ENCODE measurements at regions not wholly inside any gene's neighbourhood (a gene's known extent, or its start where the extent isn't known, plus 50 kb on each side); places are given as distances from the start of the nearest gene placed in this dataset.

- peak; percentile 33 for FAIRE-seq
- no peak for DNase-seq (ENCODE audit: insufficient read length)
- TF ChIP-seq TAF1 (IDR thresholded peaks at IDR 0.05; ENCODE audit: borderline replicate concordance, low read depth, low read length) (no peak), POLR2AphosphoS5 (IDR thresholded peaks at IDR 0.05; ENCODE audit: low read depth, low read length) (no peak), POLR2A (IDR thresholded peaks at IDR 0.05; ENCODE audit: low read depth, low read length) (no peak)
These were observed 525.8 kb upstream of the TENM4 start for GRCh38 chr11:79966592-79966991.

- no peak for DNase-seq (ENCODE audit: insufficient read length)
- TF ChIP-seq TAF1 (IDR thresholded peaks at IDR 0.05; ENCODE audit: borderline replicate concordance, low read depth, low read length) (no peak), POLR2A (IDR thresholded peaks at IDR 0.05; ENCODE audit: low read depth, low read length) (no peak), POLR2AphosphoS5 (IDR thresholded peaks at IDR 0.05; ENCODE audit: low read depth, low read length) (no peak)
- FAIRE-seq, result no peak
These were observed 523.2 kb upstream of the TENM4 start for GRCh38 chr11:79963856-79964645.

GRCh38 chr11:79960461-79960860 lies 519.6 kb upstream of the TENM4 start:
- TF ChIP-seq TAF1 (IDR thresholded peaks at IDR 0.05; ENCODE audit: borderline replicate concordance, low read depth, low read length) (no peak), POLR2A (IDR thresholded peaks at IDR 0.05; ENCODE audit: low read depth, low read length) (no peak), POLR2AphosphoS5 (IDR thresholded peaks at IDR 0.05; ENCODE audit: low read depth, low read length) (no peak)
- DNase-seq (ENCODE audit: insufficient read length), result no peak
- no peak for FAIRE-seq

GRCh38 chr11:79959318-79959717 lies 518.5 kb upstream of the TENM4 start:
- no peak for TF ChIP-seq TAF1 (IDR thresholded peaks at IDR 0.05; ENCODE audit: borderline replicate concordance, low read depth, low read length)
- TF ChIP-seq POLR2AphosphoS5 (IDR thresholded peaks at IDR 0.05; ENCODE audit: low read depth, low read length), result no peak
- no peak for TF ChIP-seq POLR2A (IDR thresholded peaks at IDR 0.05; ENCODE audit: low read depth, low read length)
- DNase-seq (ENCODE audit: insufficient read length) (no peak), FAIRE-seq (no peak)

- FAIRE-seq, result no peak
- DNase-seq (ENCODE audit: insufficient read length), result no peak
- TF ChIP-seq POLR2AphosphoS5 (IDR thresholded peaks at IDR 0.05; ENCODE audit: low read depth, low read length) (no peak), TAF1 (IDR thresholded peaks at IDR 0.05; ENCODE audit: borderline replicate concordance, low read depth, low read length) (no peak), POLR2A (IDR thresholded peaks at IDR 0.05; ENCODE audit: low read depth, low read length) (no peak)
These were observed 516.9 kb upstream of the TENM4 start for GRCh38 chr11:79957702-79958101.

- no peak for TF ChIP-seq POLR2AphosphoS5 (IDR thresholded peaks at IDR 0.05; ENCODE audit: low read depth, low read length)
- TF ChIP-seq POLR2A (IDR thresholded peaks at IDR 0.05; ENCODE audit: low read depth, low read length), result no peak
- TF ChIP-seq TAF1 (IDR thresholded peaks at IDR 0.05; ENCODE audit: borderline replicate concordance, low read depth, low read length), result no peak
- no peak for FAIRE-seq
- DNase-seq (ENCODE audit: insufficient read length), result no peak
These were observed 515.2 kb upstream of the TENM4 start for GRCh38 chr11:79956061-79956460.

- DNase-seq (ENCODE audit: insufficient read length), result no peak
- FAIRE-seq, result no peak
- TF ChIP-seq TAF1 (IDR thresholded peaks at IDR 0.05; ENCODE audit: borderline replicate concordance, low read depth, low read length), result no peak
- TF ChIP-seq POLR2AphosphoS5 (IDR thresholded peaks at IDR 0.05; ENCODE audit: low read depth, low read length), result no peak
- no peak for TF ChIP-seq POLR2A (IDR thresholded peaks at IDR 0.05; ENCODE audit: low read depth, low read length)
These were observed 512.8 kb upstream of the TENM4 start for GRCh38 chr11:79953629-79954028.

GRCh38 chr11:79950741-79951140 lies 509.9 kb upstream of the TENM4 start:
- no peak for FAIRE-seq
- TF ChIP-seq POLR2AphosphoS5 (IDR thresholded peaks at IDR 0.05; ENCODE audit: low read depth, low read length) (no peak), POLR2A (IDR thresholded peaks at IDR 0.05; ENCODE audit: low read depth, low read length) (no peak), TAF1 (IDR thresholded peaks at IDR 0.05; ENCODE audit: borderline replicate concordance, low read depth, low read length) (no peak)

GRCh38 chr11:79950172-79950571 lies 509.3 kb upstream of the TENM4 start:
- no peak for DNase-seq (ENCODE audit: insufficient read length)
- FAIRE-seq, result no peak
- TF ChIP-seq TAF1 (IDR thresholded peaks at IDR 0.05; ENCODE audit: borderline replicate concordance, low read depth, low read length) (no peak), POLR2AphosphoS5 (IDR thresholded peaks at IDR 0.05; ENCODE audit: low read depth, low read length) (no peak), POLR2A (IDR thresholded peaks at IDR 0.05; ENCODE audit: low read depth, low read length) (no peak)

More at GRCh38 chr11:79950741-79951140, 509.9 kb upstream of the TENM4 start:
- DNase-seq (ENCODE audit: insufficient read length), result no peak

- DNase-seq (ENCODE audit: insufficient read length), result no peak
- FAIRE-seq, result no peak
- no peak for TF ChIP-seq POLR2A (IDR thresholded peaks at IDR 0.05; ENCODE audit: low read depth, low read length)
- no peak for TF ChIP-seq TAF1 (IDR thresholded peaks at IDR 0.05; ENCODE audit: borderline replicate concordance, low read depth, low read length)
- no peak for TF ChIP-seq POLR2AphosphoS5 (IDR thresholded peaks at IDR 0.05; ENCODE audit: low read depth, low read length)
These were observed 508.7 kb upstream of the TENM4 start for GRCh38 chr11:79949574-79949973.

GRCh38 chr11:79942646-79943045 lies 501.8 kb upstream of the TENM4 start:
- FAIRE-seq (no peak), DNase-seq (ENCODE audit: insufficient read length) (no peak)
- TF ChIP-seq POLR2AphosphoS5 (IDR thresholded peaks at IDR 0.05; ENCODE audit: low read depth, low read length) (no peak), TAF1 (IDR thresholded peaks at IDR 0.05; ENCODE audit: borderline replicate concordance, low read depth, low read length) (no peak), POLR2A (IDR thresholded peaks at IDR 0.05; ENCODE audit: low read depth, low read length) (no peak)

GRCh38 chr11:79942090-79942489 lies 501.3 kb upstream of the TENM4 start:
- no peak for TF ChIP-seq POLR2AphosphoS5 (IDR thresholded peaks at IDR 0.05; ENCODE audit: low read depth, low read length)
- TF ChIP-seq TAF1 (IDR thresholded peaks at IDR 0.05; ENCODE audit: borderline replicate concordance, low read depth, low read length), result no peak
- no peak for TF ChIP-seq POLR2A (IDR thresholded peaks at IDR 0.05; ENCODE audit: low read depth, low read length)

More at GRCh38 chr11:79942090-79942489, 501.3 kb upstream of the TENM4 start:
- DNase-seq (ENCODE audit: insufficient read length) (no peak), FAIRE-seq (no peak)

Measured in GM12892 (cell line).